C1 segment of cervical spinal cord (tissue), 14 donors: ENCODE measurements at regions not wholly inside any gene's neighbourhood (a gene's known extent, or its start where the extent isn't known, plus 50 kb on each side); places are given as distances from the start of the nearest gene placed in this dataset.

Experiments used
- DNase-seq, 14 donors: peaks; one replicate each; lab custom pipeline; 2025; lab: John Stamatoyannopoulos, UW

DNA sequence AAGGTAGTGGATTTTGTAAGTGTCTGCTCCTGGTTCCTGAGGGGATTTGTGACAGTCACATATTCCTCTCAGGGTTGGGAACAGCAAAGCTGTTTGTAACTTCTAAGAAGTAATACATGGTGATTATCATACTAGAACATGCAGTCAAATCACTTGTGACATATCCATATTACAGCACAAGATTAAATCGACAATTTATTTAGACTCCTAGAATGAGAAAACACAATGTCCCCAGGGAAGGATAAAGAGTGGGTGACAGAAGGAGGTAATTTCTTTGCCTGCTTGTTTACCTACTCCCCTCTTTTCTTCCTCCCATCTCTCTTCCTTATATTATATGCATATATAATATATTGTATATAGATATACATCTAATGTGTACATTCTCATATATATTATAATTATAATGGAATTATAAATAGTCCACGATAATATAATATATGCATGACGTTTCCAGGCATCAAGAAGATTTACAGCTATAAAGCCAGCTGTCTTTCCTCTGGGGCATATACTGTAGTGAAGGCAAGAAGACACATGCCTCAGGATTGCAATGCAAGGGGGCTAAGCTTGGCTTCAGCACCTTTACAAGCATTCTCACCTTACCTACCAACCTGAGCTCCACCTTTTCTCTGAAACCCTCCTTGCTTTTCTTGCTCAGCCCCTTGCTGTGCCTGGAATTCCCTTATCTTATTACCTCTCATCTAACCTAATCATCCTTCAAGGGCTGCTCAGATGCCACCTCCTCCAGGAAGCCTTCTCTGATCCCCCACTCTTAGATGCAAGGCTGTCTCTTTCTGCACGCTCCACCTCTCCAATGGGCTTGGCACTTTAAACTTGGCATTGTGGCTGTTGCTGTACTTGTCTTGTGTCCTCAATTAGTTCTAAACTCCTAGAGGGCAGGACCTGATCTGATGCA lies 73.1 kb upstream of the PIAS1 start:
- DNase-seq: no peak

GRCh38 chr15:67981848-67982247 lies 72.3 kb upstream of the PIAS1 start:
- DNase-seq: no peak

DNA sequence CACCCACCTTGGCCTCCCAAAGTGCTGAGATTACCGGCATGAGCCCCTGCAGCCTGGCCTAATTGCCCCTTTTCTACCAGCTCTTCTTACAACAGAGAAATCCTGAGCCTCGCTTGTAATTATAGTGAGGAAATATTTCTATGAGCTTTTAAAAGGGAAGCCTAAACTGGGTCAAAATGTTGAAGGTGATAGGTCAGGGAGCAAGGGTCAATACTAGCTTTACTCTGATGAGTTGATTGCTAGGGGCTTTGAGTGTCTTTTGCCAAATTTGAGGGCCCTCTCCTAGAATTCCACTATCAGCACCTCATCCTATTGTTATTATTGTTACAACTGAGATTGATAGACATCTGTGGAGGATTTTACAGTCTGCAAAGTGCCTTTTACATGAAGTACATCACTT lies 62.4 kb upstream of the PIAS1 start:
- DNase-seq: no peak

- no peak for DNase-seq
These were observed 61.7 kb upstream of the PIAS1 start for GRCh38 chr15:67992411-67992810.

DNA sequence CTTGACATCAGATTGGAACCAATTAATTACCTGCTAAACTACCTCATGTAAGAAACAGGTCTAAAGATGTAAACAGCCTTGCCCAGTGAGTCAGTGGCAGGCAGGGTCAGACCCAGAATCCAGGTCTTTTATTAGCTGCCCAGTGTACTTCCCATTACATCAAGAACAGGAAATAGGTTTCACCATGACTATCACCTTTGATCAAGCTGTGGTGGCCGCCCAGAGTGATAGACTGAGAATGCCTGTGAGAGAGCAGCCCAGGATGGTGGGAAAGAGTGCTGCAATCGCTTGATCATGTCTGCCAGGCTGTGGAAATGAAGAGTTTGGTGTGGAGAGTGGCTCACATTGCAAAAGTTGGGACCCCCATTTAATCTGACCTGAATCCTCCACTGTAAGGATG lies 61.3 kb upstream of the PIAS1 start:
- no peak for DNase-seq

DNA sequence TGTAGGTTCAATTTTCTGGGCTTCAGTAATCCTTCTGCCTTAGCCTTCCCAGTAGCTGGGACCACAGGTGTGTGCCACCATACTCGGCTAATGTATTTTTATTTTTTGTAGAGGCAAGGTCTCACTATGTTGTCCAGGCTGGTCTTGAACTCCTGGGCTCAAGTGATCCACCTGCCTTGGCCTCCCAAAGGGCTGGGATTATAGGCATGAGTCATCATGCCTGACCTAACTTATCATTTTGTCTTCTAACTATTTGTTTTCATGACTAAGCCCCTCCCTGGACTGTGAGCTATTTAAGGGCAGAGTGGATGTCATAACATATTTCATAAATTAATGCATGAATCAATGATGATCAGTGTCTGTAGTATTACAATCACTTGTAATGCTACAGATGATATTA lies 56.1 kb upstream of the PIAS1 start:
- no peak for DNase-seq

- DNase-seq: peak in 1 of 14 donors; percentile 1
These were observed 55.4 kb upstream of the PIAS1 start for GRCh38 chr15:67998599-67999133.

DNA sequence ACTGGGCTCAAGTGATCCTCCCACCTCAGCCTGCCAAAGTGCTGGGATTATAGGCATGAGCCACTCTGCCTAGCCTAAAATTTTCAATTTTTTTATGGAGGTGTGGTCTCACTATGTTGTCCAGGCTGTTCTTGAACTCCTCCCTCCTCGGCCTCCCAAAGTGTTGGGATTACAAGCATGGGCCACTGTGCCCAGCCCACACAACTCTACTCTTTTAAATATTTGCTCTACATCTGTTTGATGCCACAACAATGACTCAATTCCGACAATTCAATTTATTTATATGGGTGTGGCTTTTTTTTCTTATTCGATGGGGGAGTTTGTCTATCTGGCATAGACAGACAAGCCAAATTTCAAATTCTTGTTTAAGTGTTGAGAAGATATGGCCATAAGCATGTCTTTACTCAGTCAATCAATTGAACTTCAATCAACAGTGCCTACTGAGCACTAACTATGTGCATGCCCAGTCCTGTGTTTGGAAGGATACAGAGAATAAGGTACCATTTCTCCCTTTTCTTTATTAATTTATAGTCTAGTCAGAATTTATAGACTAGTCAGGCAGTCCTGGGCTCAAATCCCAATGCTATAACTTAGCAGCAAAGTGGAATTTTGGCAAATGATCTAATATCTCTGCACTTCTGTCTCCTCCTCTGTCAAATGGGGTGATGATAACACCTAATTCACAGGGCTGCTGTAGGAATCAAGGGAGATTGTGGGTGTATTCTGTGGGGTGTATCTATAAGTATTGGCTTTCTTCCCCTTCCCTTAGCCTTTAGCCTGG lies 54.6 kb upstream of the PIAS1 start:
- no peak for DNase-seq

- no peak for DNase-seq
These were observed 53.4 kb upstream of the PIAS1 start for GRCh38 chr15:68000754-68001153.

DNA sequence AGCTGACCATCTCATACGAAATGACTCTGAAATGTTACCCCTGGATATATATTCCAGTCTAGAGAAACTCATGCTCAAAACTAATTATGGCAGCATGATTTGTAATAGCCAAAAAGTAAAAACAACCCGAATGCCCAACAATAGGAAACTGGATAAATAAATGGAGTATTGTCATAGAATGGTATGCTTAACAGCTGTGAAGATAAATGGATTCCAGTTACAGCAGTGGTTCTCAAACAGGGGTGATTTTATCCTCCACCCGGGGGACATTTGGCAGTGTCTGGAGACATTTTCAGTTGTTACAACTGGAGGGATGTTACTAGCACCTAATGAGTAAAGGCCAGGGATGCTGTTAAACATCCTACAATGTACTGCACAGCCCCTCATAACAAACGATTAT lies 52.3 kb upstream of the PIAS1 start:
- DNase-seq: no peak

DNA sequence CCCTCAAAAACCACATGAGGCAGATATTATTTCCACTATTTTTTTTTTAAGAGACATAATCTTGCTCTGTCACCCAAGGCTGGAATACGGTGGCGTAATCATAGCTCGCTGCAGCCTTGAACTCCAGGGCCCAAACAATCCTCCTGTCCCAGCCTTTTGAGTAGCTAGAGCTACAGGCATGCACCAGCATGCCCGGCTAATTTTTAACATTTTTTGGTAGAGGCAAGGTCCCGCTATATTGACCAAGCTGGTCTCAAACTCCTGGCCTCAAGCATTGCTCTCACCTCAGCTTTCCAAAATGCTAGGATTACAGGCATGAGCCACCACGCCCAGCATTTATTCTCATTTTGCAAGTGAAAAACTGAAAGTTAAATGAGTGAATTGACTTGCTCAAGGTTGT lies 50.8 kb upstream of the PIAS1 start:
- no peak for DNase-seq
